H9 (cell line): ENCODE measurements at regions not wholly inside any gene's neighbourhood (a gene's known extent, or its start where the extent isn't known, plus 50 kb on each side); places are given as distances from the start of the nearest gene placed in this dataset.

ENCODE experiments used
- DNase-seq: peaks from one replicate; pipeline ENCODE4 v3.0.0-alpha.2; 2017
- H2AFZ ChIP-seq: one replicate; pipeline ENCODE4 v1.6.1; 2013; ENCODE audit warnings: mild to moderate bottlenecking, low read length, control low read depth, moderate library complexity
- H2AK5ac ChIP-seq: 2 replicates; pipeline ENCODE4 v1.6.1; 2013; ENCODE audit warnings: low read length, control low read depth, mixed read lengths; ENCODE audit not compliant: insufficient read length
- H2BK120ac ChIP-seq: one replicate; pipeline ENCODE4 v1.6.1; 2013; ENCODE audit warnings: low read depth, mild to moderate bottlenecking, low read length, control low read depth, inconsistent platforms; ENCODE audit not compliant: poor library complexity, severe bottlenecking
- H2BK12ac ChIP-seq: 2 replicates; pipeline ENCODE4 v1.6.1; 2013; ENCODE audit warnings: low read length, control low read depth, mixed read lengths, low read depth; ENCODE audit not compliant: insufficient read length
- H2BK15ac ChIP-seq: 2 replicates; pipeline ENCODE4 v1.6.1; 2013; ENCODE audit warnings: low read depth, low read length, control low read depth
- H2BK20ac ChIP-seq: one replicate; pipeline ENCODE4 v1.6.1; 2013; ENCODE audit warnings: low read depth, mild to moderate bottlenecking, low read length, control low read depth, inconsistent platforms; ENCODE audit not compliant: poor library complexity, severe bottlenecking
- H2BK5ac ChIP-seq: 2 replicates; pipeline ENCODE4 v1.6.1; 2013; ENCODE audit warnings: low read length, control low read depth, mixed read lengths; ENCODE audit not compliant: insufficient read length
- H3K14ac ChIP-seq: 2 replicates; pipeline ENCODE4 v1.6.1; 2013; ENCODE audit warnings: low read length, control low read depth; ENCODE audit not compliant: insufficient read depth
- H3K18ac ChIP-seq: 2 replicates; pipeline ENCODE4 v1.6.1; 2013; ENCODE audit warnings: low read depth, mild to moderate bottlenecking, mixed read lengths, low read length, control low read depth; ENCODE audit not compliant: insufficient read length
- H3K23ac ChIP-seq: 2 replicates; pipeline ENCODE4 v1.6.1; 2013; ENCODE audit warnings: low read length, control low read depth, mixed read lengths, low read depth; ENCODE audit not compliant: insufficient read length
- H3K23me2 ChIP-seq: 2 replicates; pipeline ENCODE4 v1.6.1; 2013; ENCODE audit warnings: low read depth, mild to moderate bottlenecking, mixed read lengths, low read length, control low read depth; ENCODE audit not compliant: insufficient read length, poor library complexity, severe bottlenecking
- H3K27ac ChIP-seq: 2 replicates; pipeline ENCODE4 v1.5.1; 2013; ENCODE audit warnings: low read length, control low read depth, mixed read lengths, low read depth; ENCODE audit not compliant: insufficient read length
- H3K27me3 ChIP-seq: 2 replicates; pipeline ENCODE4 v1.6.1; 2013; ENCODE audit warnings: low read length, control low read depth, inconsistent platforms; ENCODE audit not compliant: insufficient read depth
- H3K4ac ChIP-seq: 2 replicates; pipeline ENCODE4 v1.6.1; 2013; ENCODE audit warnings: low read depth, mild to moderate bottlenecking, control low read depth, inconsistent platforms, low read length, moderate library complexity
- H3K4me1 ChIP-seq: 2 replicates; pipeline ENCODE4 v1.6.1; 2013; ENCODE audit warnings: low read length, control low read depth, inconsistent platforms; ENCODE audit not compliant: insufficient read depth
- H3K4me2 ChIP-seq: 2 replicates; pipeline ENCODE4 v1.6.1; 2013; ENCODE audit warnings: low read length, control low read depth, mixed read lengths; ENCODE audit not compliant: insufficient read length, insufficient read depth
- H3K56ac ChIP-seq: 2 replicates; pipeline ENCODE4 v1.6.1; 2013; ENCODE audit warnings: low read depth, mild to moderate bottlenecking, mixed read lengths, low read length, control low read depth; ENCODE audit not compliant: insufficient read length
- H3K79me1 ChIP-seq: 2 replicates; pipeline ENCODE4 v1.6.1; 2013; ENCODE audit warnings: low read depth, mild to moderate bottlenecking, moderate library complexity, low read length, control low read depth, inconsistent platforms; ENCODE audit not compliant: insufficient read depth, poor library complexity, severe bottlenecking
- H3K79me2 ChIP-seq: 2 replicates; pipeline ENCODE4 v1.6.1; 2013; ENCODE audit warnings: low read length, control low read depth, inconsistent platforms; ENCODE audit not compliant: insufficient read depth
- H3K9ac ChIP-seq: 2 replicates; pipeline ENCODE4 v1.6.1; 2013; ENCODE audit warnings: low read length, control low read depth, mixed read lengths; ENCODE audit not compliant: insufficient read length; ENCODE audit errors: extremely low read depth
- H3K9me3 ChIP-seq: one replicate; pipeline ENCODE4 v1.6.1; 2013; ENCODE audit warnings: low read depth, low read length, inconsistent platforms; ENCODE audit not compliant: control insufficient read depth
- H3T11ph ChIP-seq: one replicate; pipeline ENCODE4 v1.6.1; 2013; ENCODE audit warnings: mild to moderate bottlenecking, low read length, control low read depth, inconsistent platforms
- H4K20me1 ChIP-seq: one replicate; pipeline ENCODE4 v1.6.1; 2013; ENCODE audit not compliant: control insufficient read depth, insufficient read length, insufficient read depth
- H4K5ac ChIP-seq: 2 replicates; pipeline ENCODE4 v1.6.1; 2013; ENCODE audit warnings: low read depth, mild to moderate bottlenecking, mixed read lengths, low read length, control low read depth; ENCODE audit not compliant: insufficient read length
- H4K8ac ChIP-seq: replicated peaks from 2 replicates; pipeline ENCODE4 v1.6.1; 2013; ENCODE audit warnings: low read length, control low read depth, mixed read lengths, low read depth; ENCODE audit not compliant: insufficient read length
- H4K91ac ChIP-seq: 2 replicates; pipeline ENCODE4 v1.6.1; 2013; ENCODE audit warnings: low read depth, mild to moderate bottlenecking, moderate library complexity, mixed read lengths, low read length, control low read depth; ENCODE audit not compliant: insufficient read length
- H3K27ac Mint-ChIP-seq, 3 experiments: 2 replicates in 2 of 3; 3 replicates in 1 of 3; pipeline ENCODE4 v1.8.0; 2020 to 2021; ENCODE audit warnings: mixed read lengths in 3 of 3, mild to moderate bottlenecking in 1 of 3, moderate library complexity in 1 of 3
- H3K27me3 Mint-ChIP-seq: 2 replicates; pipeline ENCODE4 v1.8.0; 2021; ENCODE audit warnings: low read depth, mild to moderate bottlenecking, moderate library complexity, mixed read lengths
- H3K36me3 Mint-ChIP-seq, 3 experiments: 2 replicates in 2 of 3; 3 replicates in 1 of 3; pipeline ENCODE4 v1.8.0; 2020 to 2021; ENCODE audit warnings: low read depth in 3 of 3, mixed read lengths in 3 of 3; ENCODE audit not compliant: insufficient read depth in 1 of 3
- H3K4me1 Mint-ChIP-seq, 2 experiments: 2 replicates each; pipeline ENCODE4 v1.8.0; 2020; ENCODE audit warnings: mixed read lengths in 2 of 2
- H3K4me3 Mint-ChIP-seq, 2 experiments: 2 replicates in 1 of 2; 3 replicates in 1 of 2; pipeline ENCODE4 v1.8.0; 2020 to 2021; ENCODE audit warnings: mild to moderate bottlenecking in 2 of 2, mixed read lengths in 2 of 2, moderate library complexity in 1 of 2
- H3K9me3 Mint-ChIP-seq, 2 experiments: 2 replicates in 1 of 2; 3 replicates in 1 of 2; pipeline ENCODE4 v1.8.0; 2020; ENCODE audit warnings: mild to moderate bottlenecking in 2 of 2, mixed read lengths in 2 of 2, moderate library complexity in 1 of 2
- WGBS: extraction: QIAGEN DNeasy Blood & Tissue Kit; methylation state at CpG from one replicate; pipeline ENCODE4 v1.1.7; 2013; ENCODE audit warnings: missing lambda C conversion rate, low lambda C conversion rate, mixed read lengths; ENCODE audit not compliant: insufficient read length; ENCODE audit errors: extremely low coverage; 5-methylcytosine and 5-hydroxymethylcytosine counted together
- TF ChIP-seq, protein P1 (sequence below): fragments of 200-600 bp; sonication (generic); conservative IDR thresholded peaks from 3 replicates; pipeline ENCODE4 v1.8.0; 2021; ENCODE audit warnings: antibody characterized with exemption, mild to moderate bottlenecking

DNA sequence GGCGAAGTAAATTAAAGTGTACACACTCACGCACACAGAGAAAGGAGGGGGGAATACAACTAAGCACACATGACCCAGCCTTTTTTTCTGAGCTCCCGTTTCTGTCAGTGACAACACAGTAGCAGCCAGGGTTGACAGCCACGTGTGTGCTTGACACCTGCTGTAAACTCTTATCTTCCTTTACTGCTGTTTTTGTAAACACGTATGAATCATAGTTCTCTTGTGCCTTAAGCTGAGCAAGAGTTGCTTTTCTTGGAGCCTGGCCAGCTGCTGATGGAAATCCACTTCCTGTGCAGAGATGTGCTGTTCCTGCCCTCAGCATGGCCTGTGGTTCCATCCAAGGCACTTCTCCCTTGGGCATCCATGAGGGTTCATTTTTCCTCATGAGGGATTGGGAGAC lies 561.9 kb downstream of the GALR1 start:
- Histone ChIP-seq H4K8ac (no peak overlapping the region), H2AFZ (no peak overlapping the region), H3K4me1 (no peaks in the 10 kb centered on the region), H3K9me3 (no peaks in the 10 kb centered on the region), H4K20me1 (no peaks in the 10 kb centered on the region), H2AK5ac (no peak overlapping the region), H2BK15ac (no peak overlapping the region), H3K4ac (no peak overlapping the region), H3K4me2 (no peak overlapping the region), H2BK12ac (no peak overlapping the region), H4K5ac (no peak overlapping the region), H3K14ac (no peak overlapping the region), H4K91ac (no peak overlapping the region), H3K18ac (no peak overlapping the region), H2BK5ac (no peak overlapping the region), H3T11ph (no peak overlapping the region), H3K23ac (no peak overlapping the region), H3K79me1 (no peaks in the 10 kb centered on the region), H3K9ac (no peak overlapping the region), H2BK120ac (no peak overlapping the region), H3K27me3 (no peaks in the 10 kb centered on the region), H3K23me2 (no peaks in the 10 kb centered on the region), H3K79me2 (no peaks in the 10 kb centered on the region), H3K56ac (no peak overlapping the region), H2BK20ac (no peak overlapping the region), H3K27ac (no peak overlapping the region)
- H3K36me3 Mint-ChIP-seq = no peaks in the 10 kb centered on the region
- H3K4me3 Mint-ChIP-seq = no peak overlapping the region
- peaks cover 0 to 6% of the 10 kb centered on the region in 2 experiments; a peak in 1 of 4 replicates for H3K4me1 Mint-ChIP-seq
- no peaks in the 10 kb centered on the region; a peak in 1 of 5 replicates for H3K9me3 Mint-ChIP-seq
- WGBS = no CpG with 5 or more reads among the region's 5 CpGs
- no peak for DNase-seq
- TF ChIP-seq, protein P1, sequence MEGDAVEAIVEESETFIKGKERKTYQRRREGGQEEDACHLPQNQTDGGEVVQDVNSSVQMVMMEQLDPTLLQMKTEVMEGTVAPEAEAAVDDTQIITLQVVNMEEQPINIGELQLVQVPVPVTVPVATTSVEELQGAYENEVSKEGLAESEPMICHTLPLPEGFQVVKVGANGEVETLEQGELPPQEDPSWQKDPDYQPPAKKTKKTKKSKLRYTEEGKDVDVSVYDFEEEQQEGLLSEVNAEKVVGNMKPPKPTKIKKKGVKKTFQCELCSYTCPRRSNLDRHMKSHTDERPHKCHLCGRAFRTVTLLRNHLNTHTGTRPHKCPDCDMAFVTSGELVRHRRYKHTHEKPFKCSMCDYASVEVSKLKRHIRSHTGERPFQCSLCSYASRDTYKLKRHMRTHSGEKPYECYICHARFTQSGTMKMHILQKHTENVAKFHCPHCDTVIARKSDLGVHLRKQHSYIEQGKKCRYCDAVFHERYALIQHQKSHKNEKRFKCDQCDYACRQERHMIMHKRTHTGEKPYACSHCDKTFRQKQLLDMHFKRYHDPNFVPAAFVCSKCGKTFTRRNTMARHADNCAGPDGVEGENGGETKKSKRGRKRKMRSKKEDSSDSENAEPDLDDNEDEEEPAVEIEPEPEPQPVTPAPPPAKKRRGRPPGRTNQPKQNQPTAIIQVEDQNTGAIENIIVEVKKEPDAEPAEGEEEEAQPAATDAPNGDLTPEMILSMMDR = no peak
- no peaks in the 10 kb centered on the region for H3K27me3 Mint-ChIP-seq
- no peak overlapping the region; a peak in 2 of 7 replicates for H3K27ac Mint-ChIP-seq
